ENCODE measurements at regions not wholly inside any gene's neighbourhood (a gene's known extent, or its start where the extent isn't known, plus 50 kb on each side); places are given as distances from the start of the nearest gene placed in this dataset.

GRCh38 chr2:183607995-183608394 lies 483.8 kb downstream of the NUP35 start:
- intact Hi-C loops (cut with micrococcal nuclease) = no loop called here

GRCh38 chr2:183608747-183609146 lies 484.5 kb downstream of the NUP35 start:
- intact Hi-C loops (cut with micrococcal nuclease) = no loop called here

- intact Hi-C loops (cut with micrococcal nuclease) = no loop called here
These were observed 486.5 kb downstream of the NUP35 start for GRCh38 chr2:183610724-183611123.

- intact Hi-C loops (cut with micrococcal nuclease) = no loop called here
These were observed 490.7 kb downstream of the NUP35 start for GRCh38 chr2:183614799-183615435.

GRCh38 chr2:183623227-183623626 lies 499.0 kb downstream of the NUP35 start:
- intact Hi-C loops (cut with micrococcal nuclease) = no loop called here

GRCh38 chr2:183630964-183631363 lies 506.7 kb downstream of the NUP35 start:
- intact Hi-C loops (cut with micrococcal nuclease) = no loop called here

GRCh38 chr2:183656121-183656520 lies 531.9 kb downstream of the NUP35 start:
- intact Hi-C loops (cut with micrococcal nuclease) = no loop called here

- intact Hi-C loops (cut with micrococcal nuclease) = no loop called here
These were observed 541.2 kb downstream of the NUP35 start for GRCh38 chr2:183665425-183665824.

GRCh38 chr2:183666031-183666430 lies 541.8 kb downstream of the NUP35 start:
- intact Hi-C loops (cut with micrococcal nuclease) = no loop called here

GRCh38 chr2:183671233-183671632 lies 547.0 kb downstream of the NUP35 start:
- intact Hi-C loops (cut with micrococcal nuclease) = no loop called here

- intact Hi-C loops (cut with micrococcal nuclease) = no loop called here
These were observed 554.7 kb downstream of the NUP35 start for GRCh38 chr2:183678908-183679307.

- intact Hi-C loops (cut with micrococcal nuclease) = no loop called here
These were observed 556.3 kb downstream of the NUP35 start for GRCh38 chr2:183680573-183680972.

- intact Hi-C loops (cut with micrococcal nuclease) = no loop called here
These were observed 560.4 kb downstream of the NUP35 start for GRCh38 chr2:183684686-183685085.

- intact Hi-C loops (cut with micrococcal nuclease) = no loop called here
These were observed 571.8 kb downstream of the NUP35 start for GRCh38 chr2:183696028-183696427.

GRCh38 chr2:183709829-183710228 lies 585.6 kb downstream of the NUP35 start:
- intact Hi-C loops (cut with micrococcal nuclease) = no loop called here

- intact Hi-C loops (cut with micrococcal nuclease) = no loop called here
These were observed 594.0 kb downstream of the NUP35 start for GRCh38 chr2:183718246-183718645.

GRCh38 chr2:183723278-183723677 lies 599.0 kb downstream of the NUP35 start:
- intact Hi-C loops (cut with micrococcal nuclease) = no loop called here

GRCh38 chr2:183729380-183729779 lies 605.1 kb downstream of the NUP35 start:
- intact Hi-C loops (cut with micrococcal nuclease) = no loop called here

- intact Hi-C loops (cut with micrococcal nuclease) = no loop called here
These were observed 616.0 kb downstream of the NUP35 start for GRCh38 chr2:183740241-183740640.

GRCh38 chr2:183752571-183752970 lies 628.3 kb downstream of the NUP35 start:
- intact Hi-C loops (cut with micrococcal nuclease) = no loop called here

GRCh38 chr2:183759033-183759432 lies 634.8 kb downstream of the NUP35 start:
- intact Hi-C loops (cut with micrococcal nuclease) = no loop called here

GRCh38 chr2:183773775-183774174 lies 649.5 kb downstream of the NUP35 start:
- intact Hi-C loops (cut with micrococcal nuclease) = no loop called here

- intact Hi-C loops (cut with micrococcal nuclease) = no loop called here
These were observed 655.8 kb downstream of the NUP35 start for GRCh38 chr2:183780072-183780471.

GRCh38 chr2:183782436-183782835 lies 658.2 kb downstream of the NUP35 start:
- intact Hi-C loops (cut with micrococcal nuclease) = no loop called here
